Uterus (tissue), 3 donors: ENCODE measurements at regions not wholly inside any gene's neighbourhood (a gene's known extent, or its start where the extent isn't known, plus 50 kb on each side); places are given as distances from the start of the nearest gene placed in this dataset.

Experiments
- DNase-seq, 2 donors: peaks; one replicate each; pipeline ENCODE4 v3.0.0-alpha.2; 2019 to 2020
- H3K27ac ChIP-seq, 2 donors: fragments of 200-600 bp; sonication (generic); 1 replicate in 1 of 2; 2 replicates in 1 of 2; pipeline ENCODE4 v1.5.1; 2016 to 2018
- H3K27me3 ChIP-seq, 2 donors: fragments of 200-600 bp; sonication (generic); one replicate each; pipeline ENCODE4 v1.5.1; 2018 to 2019; ENCODE audit warnings: control low read depth in 1 of 2
- H3K36me3 ChIP-seq, 2 donors: fragments of 200-600 bp; sonication (generic); one replicate each; pipeline ENCODE4 v1.5.1; 2019; ENCODE audit warnings: control low read depth in 1 of 2
- H3K4me1 ChIP-seq, 2 donors: fragments of 200-600 bp; sonication (generic); one replicate each; pipeline ENCODE4 v1.5.1; 2018 to 2019; ENCODE audit warnings: control low read depth in 1 of 2
- H3K4me3 ChIP-seq, 2 donors: fragments of 200-600 bp; sonication (generic); 1 replicate in 1 of 2; 2 replicates in 1 of 2; pipeline ENCODE4 v1.5.1; 2018 to 2019; ENCODE audit warnings: mild to moderate bottlenecking in 1 of 2
- H3K9me3 ChIP-seq, 2 donors: fragments of 200-600 bp; sonication (generic); one replicate each; pipeline ENCODE4 v1.5.1; 2019; ENCODE audit warnings: control low read depth in 1 of 2
- CTCF ChIP-seq, 4 experiments: fragments of 200-600 bp in 2 of 4; fragments of 450-650 bp in 2 of 4; sonication (generic) in 2 of 4; IDR thresholded peaks; one replicate each; pipeline ENCODE4 v1.5.1; 2016 to 2019; ENCODE audit warnings: antibody characterized with exemption in 4 of 4, mild to moderate bottlenecking in 2 of 4, moderate library complexity in 1 of 4
- POLR2A ChIP-seq, 2 donors: fragments of 450-650 bp; IDR thresholded peaks; one replicate each; pipeline ENCODE4 v1.6.1; 2016; ENCODE audit warnings: antibody characterized with exemption in 2 of 2, mild to moderate bottlenecking in 1 of 2, moderate library complexity in 1 of 2
- intact Hi-C: fragments of 100-400 bp; cut with DNase I; formaldehyde crosslinking; loops from one replicate; pipeline ENCODE4 v1.15.1; 2023; ENCODE audit warnings: low total_unique reads
- donor health status: DM: yes; HTN: yes; CAD: no.

DNA sequence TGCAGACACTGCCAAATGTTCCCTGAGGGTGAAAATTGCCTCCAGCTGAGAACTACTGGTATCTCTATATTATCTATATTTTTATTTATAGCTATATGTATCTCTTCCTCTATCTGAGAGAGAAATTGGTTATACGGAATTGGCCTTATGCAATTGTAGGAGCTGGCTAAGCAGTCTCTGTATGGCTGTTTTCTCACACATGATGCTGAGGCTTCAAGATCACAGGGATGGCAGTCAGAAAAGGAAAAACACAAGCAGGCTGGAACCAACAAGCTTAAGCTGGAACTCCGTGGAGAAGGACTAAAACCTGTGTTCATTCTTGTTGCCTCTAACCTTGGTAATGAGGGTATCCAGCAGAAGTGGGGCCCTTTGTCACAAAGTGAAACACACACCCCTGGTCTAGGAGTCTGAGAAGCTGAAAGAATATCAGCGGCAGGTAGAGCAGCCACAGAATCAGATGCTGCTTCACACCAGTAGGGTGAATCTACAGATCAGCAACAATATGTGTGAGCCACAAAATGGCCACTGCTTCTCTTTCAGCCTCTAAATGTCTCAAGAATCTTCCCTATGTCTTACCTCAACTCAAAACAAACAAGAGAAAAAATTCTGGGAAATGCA, 166.5 kb upstream of the PPP1R2C start:
- DNase-seq = no peak
- intact Hi-C loops = no loop called here
- no peaks in the 10 kb centered on the region for H3K4me1 ChIP-seq
- H3K27me3 ChIP-seq = no peaks in the 10 kb centered on the region
- no peaks in the 10 kb centered on the region for H3K9me3 ChIP-seq
- H3K27ac ChIP-seq = no peak overlapping the region
- H3K4me3 ChIP-seq = no peak overlapping the region
- TF ChIP-seq CTCF (IDR thresholded peaks at IDR 0.05) = no peak
- H3K36me3 ChIP-seq = no peaks in the 10 kb centered on the region

GRCh38 chrX:42946544-42947194, 168.7 kb upstream of the PPP1R2C start:
- Histone ChIP-seq H3K36me3 (no peaks in the 10 kb centered on the region), H3K9me3 (no peaks in the 10 kb centered on the region), H3K27ac (no peak overlapping the region), H3K27me3 (no peaks in the 10 kb centered on the region), H3K4me3 (no peak overlapping the region), H3K4me1 (no peaks in the 10 kb centered on the region)
- no peak for DNase-seq
- intact Hi-C loops = no loop called here
- TF ChIP-seq POLR2A (IDR thresholded peaks at IDR 0.05) = no peak
- no peak for TF ChIP-seq CTCF (IDR thresholded peaks at IDR 0.05)

GRCh38 chrX:42948723-42949657, 171.0 kb upstream of the PPP1R2C start:
- intact Hi-C loops = no loop called here
- no peak overlapping the region for H3K27ac ChIP-seq
- H3K4me3 ChIP-seq = no peak overlapping the region

DNA sequence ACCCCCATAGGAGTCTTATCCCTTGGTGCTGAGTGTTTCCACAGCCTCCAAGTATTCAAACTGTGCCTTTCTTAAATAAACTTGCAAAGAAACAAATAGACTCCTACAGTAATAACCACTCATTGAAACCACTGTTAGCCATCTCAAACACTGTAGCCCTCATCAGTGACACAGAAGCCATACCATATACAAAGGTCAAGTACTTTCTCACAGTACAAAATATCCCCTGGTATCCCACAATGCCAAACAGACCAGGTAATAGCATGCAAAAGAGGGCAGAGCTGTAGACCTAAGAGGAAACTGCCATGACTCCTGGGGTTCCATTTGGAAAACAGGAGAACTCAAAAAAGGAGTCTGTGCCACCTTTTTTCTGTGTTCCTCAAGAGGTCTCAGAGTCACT, 173.8 kb upstream of the PPP1R2C start:
- Histone ChIP-seq H3K36me3 (no peaks in the 10 kb centered on the region), H3K4me1 (no peaks in the 10 kb centered on the region), H3K27me3 (no peaks in the 10 kb centered on the region), H3K27ac (no peak overlapping the region), H3K9me3 (no peaks in the 10 kb centered on the region), H3K4me3 (no peak overlapping the region)
- TF ChIP-seq CTCF (IDR thresholded peaks at IDR 0.05) = no peak
- no peak for TF ChIP-seq POLR2A (IDR thresholded peaks at IDR 0.05)
- DNase-seq = no peak
- intact Hi-C loops = no loop called here

More at GRCh38 chrX:42948723-42949657, 171.0 kb upstream of the PPP1R2C start:
- Histone ChIP-seq H3K36me3 (no peaks in the 10 kb centered on the region), H3K27me3 (no peaks in the 10 kb centered on the region), H3K4me1 (no peaks in the 10 kb centered on the region), H3K9me3 (no peaks in the 10 kb centered on the region)
- no peak for DNase-seq
- TF ChIP-seq POLR2A (IDR thresholded peaks at IDR 0.05) (no peak), CTCF (IDR thresholded peaks at IDR 0.05) (no peak)

GRCh38 chrX:42952621-42953020, 174.7 kb upstream of the PPP1R2C start:
- Histone ChIP-seq H3K4me3 (no peak overlapping the region), H3K27ac (no peak overlapping the region), H3K4me1 (no peaks in the 10 kb centered on the region), H3K27me3 (no peaks in the 10 kb centered on the region), H3K9me3 (no peaks in the 10 kb centered on the region), H3K36me3 (no peaks in the 10 kb centered on the region)
- no peak for DNase-seq
- intact Hi-C loops = no loop called here
- TF ChIP-seq CTCF (IDR thresholded peaks at IDR 0.05) (no peak), POLR2A (IDR thresholded peaks at IDR 0.05) (no peak)
